Spinal cord (tissue), 9 donors: ENCODE measurements at regions not wholly inside any gene's neighbourhood (a gene's known extent, or its start where the extent isn't known, plus 50 kb on each side); places are given as distances from the start of the nearest gene placed in this dataset.
"Not testable (repeated sequence)": the region's sequence is repeated elsewhere in the genome, so short reads cannot be mapped to it uniquely, and the experiment has no call there.

ENCODE experiments used
- DNase-seq, 6 donors: peaks; one replicate each; pipeline versions ENCODE4 v3.0.0 to v3.0.0-alpha.2; 2013 to 2015; ENCODE audit warnings: low spot score in 6 of 6, low read depth in 4 of 6
- H3K27ac ChIP-seq: one replicate; pipeline ENCODE4 v1.5.1; 2013; ENCODE audit warnings: low read depth, low read length, control low read depth
- H3K27me3 ChIP-seq: one replicate; pipeline ENCODE4 v1.6.1; 2013; ENCODE audit warnings: low read length; ENCODE audit not compliant: control insufficient read depth, insufficient read depth
- H3K36me3 ChIP-seq: one replicate; pipeline ENCODE4 v1.6.1; 2013; ENCODE audit warnings: low read length; ENCODE audit not compliant: control insufficient read depth, insufficient read depth
- H3K4me1 ChIP-seq: one replicate; pipeline ENCODE4 v1.6.1; 2013; ENCODE audit warnings: low read length; ENCODE audit not compliant: control insufficient read depth, insufficient read depth
- H3K4me3 ChIP-seq: one replicate; pipeline ENCODE4 v1.5.1; 2013; ENCODE audit warnings: low read depth, low read length, control low read depth
- H3K9me3 ChIP-seq: one replicate; pipeline ENCODE4 v1.6.1; 2013; ENCODE audit warnings: low read length; ENCODE audit not compliant: control insufficient read depth, insufficient read depth
- WGBS: methylation state at CpG from one replicate; pipeline ENCODE4 v1.1.5; 2013; ENCODE audit warnings: missing lambda C conversion rate; ENCODE audit not compliant: insufficient coverage; 5-methylcytosine and 5-hydroxymethylcytosine counted together
- donor health status: healthy.

DNA sequence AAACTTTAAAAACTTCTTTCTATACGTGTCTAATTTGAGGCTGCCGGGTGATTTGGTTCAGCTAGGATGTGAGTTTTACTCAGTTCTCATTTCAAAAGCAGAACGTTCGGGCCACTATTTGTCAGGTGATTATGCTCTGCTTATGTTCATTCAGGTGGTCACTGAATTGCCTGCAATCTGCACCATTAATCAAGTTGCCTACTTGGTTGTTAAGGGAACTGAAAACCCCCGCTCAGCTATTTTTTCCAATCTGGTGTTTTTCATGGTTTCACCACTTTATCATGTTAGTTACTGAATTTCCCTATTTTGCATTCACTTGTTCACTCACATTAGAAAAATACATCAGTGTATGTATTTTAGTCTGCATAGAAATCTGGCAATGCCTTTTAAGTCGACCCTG is 523.0 kb downstream of the CSNK1G3 start:
- no CpG with 5 or more reads among the region's 6 CpGs for WGBS
- no peak overlapping the region for H3K27ac ChIP-seq

DNA sequence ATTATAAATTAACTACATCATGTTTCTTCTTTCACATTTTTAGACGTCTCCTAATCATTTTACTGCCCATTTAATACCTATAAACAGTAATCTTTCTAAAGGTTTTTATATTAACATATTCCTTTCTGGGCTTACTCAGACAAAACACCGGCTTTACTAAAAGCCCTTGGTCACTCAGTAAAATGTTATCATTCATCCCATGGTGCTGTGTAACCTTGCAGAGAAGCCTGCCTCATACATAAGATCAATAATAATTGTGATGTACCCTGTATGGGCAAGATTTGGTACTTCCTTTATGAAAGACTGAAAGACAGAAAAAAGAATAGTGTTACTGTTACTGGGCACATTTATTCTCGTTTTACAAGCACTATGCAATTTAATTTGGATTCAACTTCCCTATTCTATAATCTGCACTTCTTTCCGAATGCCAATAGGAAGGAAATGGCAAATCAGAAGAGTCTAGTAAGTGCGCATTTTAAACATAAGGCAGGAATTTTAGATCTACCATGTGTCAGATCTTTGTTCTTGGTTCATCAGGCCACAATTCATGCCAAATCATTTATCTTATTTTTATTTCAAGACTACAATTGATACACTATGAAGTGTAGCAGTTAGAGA is 522.2 kb downstream of the CSNK1G3 start:
- H3K9me3 ChIP-seq = no peaks in the 10 kb centered on the region
- no CpG with 5 or more reads among the region's 5 CpGs for WGBS
- no peak overlapping the region for H3K4me3 ChIP-seq
- no peak for DNase-seq
- no peaks in the 10 kb centered on the region for H3K27me3 ChIP-seq
- H3K4me1 ChIP-seq = no peaks in the 10 kb centered on the region
- no peak overlapping the region for H3K27ac ChIP-seq
- H3K36me3 ChIP-seq = no peaks in the 10 kb centered on the region

More for the DNA sequence above, 523.0 kb downstream of the CSNK1G3 start:
- Histone ChIP-seq H3K4me1 (no peaks in the 10 kb centered on the region), H3K27me3 (no peaks in the 10 kb centered on the region), H3K4me3 (no peak overlapping the region), H3K36me3 (no peaks in the 10 kb centered on the region), H3K9me3 (no peaks in the 10 kb centered on the region)
- peak in 1 of 6 donors; percentile 62 for DNase-seq

DNA sequence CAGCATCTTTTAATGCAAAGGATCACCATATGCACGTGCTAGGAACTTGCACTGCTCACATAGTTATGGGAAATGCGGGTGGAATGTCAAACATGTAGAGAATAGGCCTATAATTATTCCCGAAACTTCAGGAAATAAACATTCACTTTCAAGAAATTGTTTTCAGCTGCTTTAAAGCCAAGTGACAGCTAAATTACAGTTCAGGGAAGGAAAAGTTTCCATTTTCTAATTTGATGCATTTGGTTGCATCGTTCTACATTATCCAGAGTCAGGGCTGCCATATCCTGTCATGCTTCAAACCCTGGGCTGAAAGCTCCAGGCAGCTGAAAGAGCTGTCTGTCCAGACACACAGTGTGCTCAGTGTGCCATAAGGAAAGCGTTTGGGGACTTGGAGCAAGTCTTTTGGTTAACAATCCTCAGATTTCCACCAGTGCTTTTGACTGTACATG is 518.1 kb downstream of the CSNK1G3 start:
- Histone ChIP-seq H3K9me3 (no peaks in the 10 kb centered on the region), H3K4me3 (no peak overlapping the region), H3K27ac (peak overlapping the region; percentile 25), H3K4me1 (no peaks in the 10 kb centered on the region), H3K36me3 (no peaks in the 10 kb centered on the region), H3K27me3 (no peaks in the 10 kb centered on the region)
- 60% methylated on average over 1 of the region's 5 CpGs for WGBS
- DNase-seq = peak in 2 of 6 donors; percentile 63 to 79

DNA sequence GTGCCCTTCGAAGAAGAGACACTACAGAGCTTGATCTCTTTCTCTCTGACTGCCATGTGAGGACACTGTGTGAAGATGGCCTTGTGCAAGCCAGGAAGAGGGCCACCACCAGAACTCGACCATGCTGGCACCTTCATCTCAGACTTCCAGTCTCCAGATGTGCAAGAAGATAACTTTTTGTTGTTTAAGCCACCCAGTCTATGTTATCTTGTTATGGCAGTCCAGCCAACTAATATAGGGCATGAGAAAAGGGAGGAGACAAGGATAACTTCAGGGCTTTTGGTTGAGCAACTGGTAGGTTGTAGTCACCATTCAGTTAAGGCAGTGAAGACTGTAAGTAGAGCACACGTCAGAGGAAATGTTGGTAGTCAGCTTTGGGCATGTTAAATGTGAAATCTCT is 515.5 kb downstream of the CSNK1G3 start:
- 60% methylated on average over 1 of the region's 3 CpGs for WGBS
- no peak for DNase-seq
- Histone ChIP-seq H3K36me3 (no peaks in the 10 kb centered on the region), H3K9me3 (no peaks in the 10 kb centered on the region), H3K4me1 (no peaks in the 10 kb centered on the region), H3K27ac (no peak overlapping the region), H3K27me3 (no peaks in the 10 kb centered on the region), H3K4me3 (no peak overlapping the region)

DNA sequence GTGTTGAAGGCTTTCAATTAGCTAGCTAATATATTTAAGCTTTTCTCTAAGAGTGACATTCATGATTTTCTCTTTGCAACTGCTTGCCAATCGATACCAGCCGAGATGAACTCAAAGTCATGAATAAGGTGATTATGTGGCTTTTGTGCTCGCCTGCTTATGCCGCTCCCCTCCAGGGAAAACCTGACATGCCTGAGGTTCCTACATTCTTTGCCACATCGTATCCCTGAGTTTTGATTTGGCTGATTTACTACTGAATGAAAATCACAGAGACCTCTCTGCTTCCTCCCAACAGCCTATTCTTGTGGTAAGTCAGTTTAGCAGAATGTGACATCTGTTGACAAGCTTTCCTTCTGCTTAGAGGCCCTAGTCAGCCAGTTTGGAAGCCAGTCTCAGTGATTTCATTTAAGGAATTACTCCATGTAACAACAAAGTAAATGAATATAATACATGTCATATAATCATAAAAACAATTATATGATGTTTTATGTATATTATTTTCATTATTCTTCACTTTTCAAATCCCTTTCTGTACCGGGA is 513.4 kb downstream of the CSNK1G3 start:
- H3K36me3 ChIP-seq = no peaks in the 10 kb centered on the region
- peaks cover 2% of the 10 kb centered on the region for H3K9me3 ChIP-seq
- DNase-seq = peak in 2 of 6 donors; percentile 19 to 71
- H3K27me3 ChIP-seq = no peaks in the 10 kb centered on the region
- H3K27ac ChIP-seq = no peak overlapping the region
- no peak overlapping the region for H3K4me3 ChIP-seq
- 0% methylated on average over 1 of the region's 6 CpGs for WGBS
- H3K4me1 ChIP-seq = no peaks in the 10 kb centered on the region

DNA sequence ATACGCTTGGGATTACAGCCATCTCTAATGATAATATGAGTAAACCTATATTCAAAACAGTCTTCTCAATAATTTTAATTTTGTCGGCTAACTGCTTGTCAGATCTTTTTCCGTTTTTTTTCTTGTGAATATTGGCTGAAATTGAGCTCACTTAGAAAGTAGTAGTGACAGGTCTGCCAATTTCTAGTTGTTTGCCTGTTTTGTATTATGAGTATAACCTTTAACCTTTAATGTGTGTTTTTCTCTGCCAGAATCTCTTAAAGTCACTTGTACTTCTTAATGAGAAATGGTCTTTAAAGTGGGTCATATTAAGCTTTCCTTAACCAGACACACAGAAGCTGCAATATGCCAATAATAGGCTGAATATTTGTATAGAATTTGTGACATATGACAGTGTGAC is 511.0 kb downstream of the CSNK1G3 start:
- no peak for DNase-seq
- Histone ChIP-seq H3K4me1 (no peaks in the 10 kb centered on the region), H3K27ac (no peak overlapping the region), H3K36me3 (no peaks in the 10 kb centered on the region), H3K9me3 (peaks cover 2% of the 10 kb centered on the region), H3K4me3 (no peak overlapping the region), H3K27me3 (no peaks in the 10 kb centered on the region)
- no CpG with 5 or more reads among the region's 3 CpGs for WGBS

DNA sequence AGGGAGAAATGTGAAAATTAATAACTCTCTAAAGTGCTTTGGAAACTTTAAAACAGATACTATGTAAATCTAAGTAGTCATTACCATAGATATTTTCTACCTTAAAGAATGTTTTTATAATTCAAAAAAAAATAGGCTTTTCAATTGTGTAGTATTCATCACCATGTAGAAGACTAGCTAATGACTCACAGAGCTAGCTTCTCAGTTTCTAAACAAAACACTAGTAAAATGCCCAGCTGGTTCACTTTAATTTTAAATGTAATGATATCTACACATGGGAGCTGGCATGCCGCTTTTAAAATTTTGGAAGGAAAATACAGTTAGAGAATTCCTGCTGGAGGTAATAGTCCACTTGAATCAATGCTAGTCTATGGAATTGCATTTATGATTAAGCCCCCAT is 509.8 kb downstream of the CSNK1G3 start:
- no peak for DNase-seq
- no peak overlapping the region for H3K4me3 ChIP-seq
- no peaks in the 10 kb centered on the region for H3K36me3 ChIP-seq
- H3K27me3 ChIP-seq = no peaks in the 10 kb centered on the region
- H3K4me1 ChIP-seq = no peaks in the 10 kb centered on the region
- no CpG with 5 or more reads among the region's 1 CpG for WGBS
- H3K9me3 ChIP-seq = peaks cover 2% of the 10 kb centered on the region
- H3K27ac ChIP-seq = no peak overlapping the region

DNA sequence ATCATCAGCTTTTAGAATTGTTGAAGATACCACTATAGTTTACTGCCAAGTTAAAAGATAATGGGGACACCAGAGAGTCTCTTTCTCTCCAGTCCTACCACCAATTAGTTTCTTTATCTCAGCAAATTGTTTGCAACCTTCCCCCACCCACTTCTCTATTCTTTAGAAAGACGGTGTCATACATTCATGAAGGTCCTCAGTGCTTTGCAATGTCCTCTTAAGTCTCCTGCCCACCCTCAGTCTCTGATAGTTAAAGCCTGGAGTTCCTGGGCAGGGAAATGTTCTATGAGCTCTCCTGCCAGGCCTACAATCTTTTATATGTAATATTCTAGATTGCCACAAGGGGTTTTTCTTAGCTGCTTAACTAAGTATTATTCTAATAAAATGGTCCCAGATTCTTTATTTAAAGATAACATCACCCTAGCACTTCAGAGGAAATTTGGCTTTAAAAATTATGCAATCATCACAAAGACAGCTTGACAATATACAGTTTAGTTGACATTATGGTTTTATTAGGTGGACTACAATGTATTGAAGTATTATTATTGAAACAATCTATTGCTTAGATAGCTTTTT is 509.2 kb downstream of the CSNK1G3 start:
- no peaks in the 10 kb centered on the region for H3K27me3 ChIP-seq
- no peaks in the 10 kb centered on the region for H3K4me1 ChIP-seq
- H3K4me3 ChIP-seq = no peak overlapping the region
- DNase-seq = no peak
- no peak overlapping the region for H3K27ac ChIP-seq
- 100% methylated on average over 1 of the region's 1 CpG for WGBS
- peaks cover 2% of the 10 kb centered on the region for H3K9me3 ChIP-seq
- no peaks in the 10 kb centered on the region for H3K36me3 ChIP-seq

DNA sequence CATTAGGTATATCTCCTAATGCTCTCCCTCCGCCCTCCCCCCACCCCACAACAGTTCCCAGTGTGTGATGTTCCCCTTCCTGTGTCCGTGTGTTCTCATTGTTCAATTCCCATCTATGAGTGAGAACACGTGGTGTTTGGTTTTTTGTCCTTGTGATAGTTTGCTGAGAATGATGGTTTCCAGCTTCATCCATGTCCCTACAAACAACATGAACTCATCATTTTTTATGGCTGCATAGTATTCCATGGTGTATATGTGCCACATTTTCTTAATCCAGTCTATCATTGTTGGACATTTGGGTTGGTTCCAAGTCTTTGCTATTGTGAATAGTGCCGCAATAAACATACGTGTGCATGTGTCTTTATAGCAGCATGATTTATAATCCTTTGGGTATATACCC is 505.3 kb downstream of the CSNK1G3 start:
- no CpG with 5 or more reads among the region's 5 CpGs for WGBS
- H3K4me1 ChIP-seq, H3K4me3 ChIP-seq, H3K9me3 ChIP-seq, H3K36me3 ChIP-seq, H3K27ac ChIP-seq, H3K27me3 ChIP-seq, DNase-seq: not testable (repeated sequence)
